H1 (cell line): ENCODE measurements at regions not wholly inside any gene's neighbourhood (a gene's known extent, or its start where the extent isn't known, plus 50 kb on each side); places are given as distances from the start of the nearest gene placed in this dataset.

Experiments used
- CBX5 ChIP-seq: fragments of 300-800, 300-1000 bp; sonication (generic); IDR thresholded peaks from 2 replicates; pipeline ENCODE4 v1.7.1; 2016; ENCODE audit warnings: antibody characterized with exemption, low read length, low read depth
- CTBP2 ChIP-seq: IDR thresholded peaks from 2 replicates; pipeline ENCODE4 v1.7.0; 2011; ENCODE audit warnings: borderline replicate concordance, mild to moderate bottlenecking, moderate library complexity, mixed read lengths, low read length; ENCODE audit not compliant: insufficient read depth, insufficient read length
- HDAC6 ChIP-seq: IDR thresholded peaks from one replicate; pipeline ENCODE4 v1.7.1; 2012; ENCODE audit warnings: low read depth, mild to moderate bottlenecking, inconsistent platforms, low read length, moderate library complexity
- KDM5A ChIP-seq: fragments of 200-600 bp; IDR thresholded peaks from 2 replicates; pipeline ENCODE4 v1.7.1; 2012; ENCODE audit warnings: mild to moderate bottlenecking, low read length, inconsistent platforms, mixed read lengths
- TF ChIP-seq, protein P1 (sequence below): IDR thresholded peaks from 2 replicates; pipeline ENCODE4 v1.6.1; 2011; ENCODE audit warnings: low read length, improper control_type of control experiment

DNA sequence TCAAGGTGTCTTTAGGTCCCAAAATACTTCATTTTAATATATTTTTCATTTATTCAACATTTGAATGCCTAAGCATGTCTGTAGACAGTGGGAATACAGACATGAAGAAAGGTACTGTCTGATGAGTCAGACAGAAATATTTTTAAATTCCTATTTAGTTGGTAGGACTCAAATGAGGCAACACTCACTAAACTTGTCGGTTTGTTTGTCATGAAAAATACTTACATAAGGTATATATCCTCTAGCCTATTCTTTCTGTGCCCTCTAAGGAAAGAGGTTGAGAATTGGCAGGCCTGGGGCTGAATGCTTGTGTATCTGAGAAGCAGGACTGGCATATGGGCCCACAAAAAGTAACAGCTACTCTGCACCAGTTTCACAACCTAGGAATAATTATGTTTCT is 423.6 kb upstream of the MDFIC2 start (continued):
- TF ChIP-seq KDM5A (no peak), CBX5 (no peak), HDAC6 (no peak), CTBP2 (no peak)
- TF ChIP-seq, protein P1, sequence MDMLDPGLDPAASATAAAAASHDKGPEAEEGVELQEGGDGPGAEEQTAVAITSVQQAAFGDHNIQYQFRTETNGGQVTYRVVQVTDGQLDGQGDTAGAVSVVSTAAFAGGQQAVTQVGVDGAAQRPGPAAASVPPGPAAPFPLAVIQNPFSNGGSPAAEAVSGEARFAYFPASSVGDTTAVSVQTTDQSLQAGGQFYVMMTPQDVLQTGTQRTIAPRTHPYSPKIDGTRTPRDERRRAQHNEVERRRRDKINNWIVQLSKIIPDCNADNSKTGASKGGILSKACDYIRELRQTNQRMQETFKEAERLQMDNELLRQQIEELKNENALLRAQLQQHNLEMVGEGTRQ: no peak
